ENCODE measurements at regions not wholly inside any gene's neighbourhood (a gene's known extent, or its start where the extent isn't known, plus 50 kb on each side); places are given as distances from the start of the nearest gene placed in this dataset.

DNA sequence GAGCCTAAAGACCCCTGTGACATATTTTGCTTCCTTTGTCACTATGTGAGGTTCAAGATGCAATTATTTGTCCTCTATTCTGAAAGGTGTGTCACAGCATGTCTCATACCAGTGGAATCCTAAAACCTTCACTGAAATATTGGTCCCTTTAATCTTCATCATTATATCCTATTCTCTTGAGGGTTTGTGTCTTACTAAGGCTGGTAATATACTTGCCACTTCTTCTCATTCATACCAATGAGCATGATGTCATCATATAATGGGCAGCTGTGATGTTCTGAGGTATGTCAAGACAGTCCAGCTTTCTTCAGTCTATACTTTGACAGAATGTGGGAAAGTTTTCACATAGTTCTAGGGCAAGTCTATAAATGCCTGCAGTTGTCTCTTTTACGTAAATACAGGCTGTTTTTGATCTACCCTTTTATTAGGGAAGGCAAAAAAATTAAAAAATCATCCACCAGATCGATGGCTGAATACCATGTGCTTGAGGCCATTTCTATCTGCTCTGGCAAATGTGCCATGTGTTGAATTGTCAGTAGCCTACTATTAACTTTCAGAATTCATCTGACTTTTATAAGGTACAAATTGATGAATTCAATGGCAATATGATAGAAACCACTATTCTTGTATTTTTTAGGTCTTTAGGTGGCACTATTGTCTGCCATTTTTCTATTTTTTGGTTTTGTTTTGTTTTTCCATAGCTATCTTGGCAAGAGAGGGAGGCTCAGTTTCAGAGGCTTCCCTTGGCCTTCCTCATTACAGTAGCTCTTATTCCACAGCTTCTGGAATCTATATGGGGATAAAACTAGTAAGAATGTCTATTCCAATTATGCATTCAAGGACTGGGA, 209.0 kb downstream of the PPARGC1A start:
- Histone ChIP-seq H3K9me3 (ENCODE audit: control insufficient read depth in 5 of 5, low read length in 5 of 5) (no peaks in the 10 kb centered on the region), H3K4me1 (ENCODE audit: control insufficient read depth in 5 of 5, insufficient read depth in 5 of 5, low read length in 5 of 5) (no peaks in the 10 kb centered on the region), H3K9ac (ENCODE audit: low read length in 5 of 5) (no peak overlapping the region), H3K27ac (ENCODE audit: low read depth, low read length) (no peak overlapping the region), H3K27me3 (ENCODE audit: control insufficient read depth in 5 of 5, insufficient read depth in 4 of 5, low read length in 5 of 5) (no peaks in the 10 kb centered on the region), H3K36me3 (ENCODE audit: control insufficient read depth in 5 of 5, insufficient read depth in 5 of 5, low read length in 5 of 5) (no peaks in the 10 kb centered on the region), H3K4me3 (ENCODE audit: low read depth in 1 of 5, low read length in 5 of 5) (no peak overlapping the region)

DNA sequence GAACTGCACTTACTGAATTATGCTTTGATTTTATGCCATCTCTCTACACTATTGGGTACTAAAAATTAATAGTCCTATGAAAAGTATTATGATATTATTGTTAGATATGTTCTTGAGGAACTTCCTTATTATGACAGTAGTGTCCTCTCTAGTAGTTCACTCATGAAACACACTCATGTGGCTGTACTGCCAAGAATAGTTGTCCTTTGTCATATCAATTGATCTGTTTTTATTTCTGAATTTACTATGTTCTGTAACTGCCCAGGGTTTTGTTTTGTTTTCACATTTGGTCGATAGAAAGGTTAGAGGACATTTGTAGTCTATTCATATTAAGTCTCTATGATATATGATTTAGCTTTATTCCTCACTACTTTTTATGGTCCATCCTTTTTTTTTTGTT, 215.2 kb downstream of the PPARGC1A start:
- Histone ChIP-seq H3K9me3 (ENCODE audit: control insufficient read depth in 5 of 5, low read length in 5 of 5) (no peaks in the 10 kb centered on the region), H3K36me3 (ENCODE audit: control insufficient read depth in 5 of 5, insufficient read depth in 5 of 5, low read length in 5 of 5) (no peaks in the 10 kb centered on the region), H3K27me3 (ENCODE audit: control insufficient read depth in 5 of 5, insufficient read depth in 4 of 5, low read length in 5 of 5) (no peaks in the 10 kb centered on the region), H3K4me1 (ENCODE audit: control insufficient read depth in 5 of 5, insufficient read depth in 5 of 5, low read length in 5 of 5) (no peaks in the 10 kb centered on the region), H3K9ac (ENCODE audit: low read length in 5 of 5) (no peak overlapping the region), H3K27ac (ENCODE audit: low read depth, low read length) (no peak overlapping the region), H3K4me3 (ENCODE audit: low read depth in 1 of 5, low read length in 5 of 5) (no peak overlapping the region)

DNA sequence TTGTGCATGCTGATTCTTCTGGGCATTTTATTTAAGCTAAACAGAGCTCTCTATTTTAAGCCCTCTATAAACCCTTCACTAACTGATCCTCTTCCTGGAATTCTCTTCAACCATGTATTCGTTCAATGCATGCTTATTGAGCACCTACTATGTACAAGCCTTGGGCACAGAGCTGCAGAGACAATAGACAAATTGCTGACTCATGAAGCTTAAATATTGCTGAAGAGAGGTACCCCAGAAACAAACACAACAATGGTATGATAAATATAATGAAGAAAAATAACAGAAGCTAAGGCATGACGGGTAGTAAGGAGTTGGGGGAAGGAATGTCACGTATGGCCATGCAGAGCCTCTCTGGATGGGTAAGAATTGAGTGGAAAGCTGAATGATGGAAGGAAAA, 222.2 kb downstream of the PPARGC1A start:
- Histone ChIP-seq H3K4me1 (ENCODE audit: control insufficient read depth in 5 of 5, insufficient read depth in 5 of 5, low read length in 5 of 5) (no peaks in the 10 kb centered on the region), H3K27me3 (ENCODE audit: control insufficient read depth in 5 of 5, insufficient read depth in 4 of 5, low read length in 5 of 5) (no peaks in the 10 kb centered on the region), H3K9ac (ENCODE audit: low read length in 5 of 5) (no peak overlapping the region), H3K4me3 (ENCODE audit: low read depth in 1 of 5, low read length in 5 of 5) (no peak overlapping the region), H3K9me3 (ENCODE audit: control insufficient read depth in 5 of 5, low read length in 5 of 5) (peaks cover 0 to 3% (median 0%) of the 10 kb centered on the region in 5 donors), H3K36me3 (ENCODE audit: control insufficient read depth in 5 of 5, insufficient read depth in 5 of 5, low read length in 5 of 5) (no peaks in the 10 kb centered on the region), H3K27ac (ENCODE audit: low read depth, low read length) (no peak overlapping the region)

DNA sequence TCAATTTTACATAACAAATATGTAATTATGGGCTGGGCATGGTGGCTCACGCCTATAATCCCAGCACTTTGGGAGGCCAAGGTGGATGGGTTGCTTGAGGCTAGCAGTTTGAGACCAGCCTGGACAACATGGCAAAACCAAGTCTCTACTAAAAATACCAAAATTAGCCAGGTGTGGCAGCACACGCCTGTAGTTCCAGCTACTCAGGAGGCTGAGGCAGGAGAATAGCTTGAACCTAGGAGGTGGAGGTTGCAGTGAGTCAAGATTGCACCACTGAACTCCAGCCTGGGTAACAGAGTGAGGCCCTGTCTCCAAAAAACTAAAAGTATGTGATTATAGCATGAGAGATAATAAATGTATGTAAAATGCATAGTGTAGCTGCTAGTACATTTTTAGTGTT, 229.0 kb downstream of the PPARGC1A start:
- no peak overlapping the region for H3K27ac ChIP-seq (ENCODE audit: low read depth, low read length)
- H3K4me3 ChIP-seq (ENCODE audit: low read depth in 1 of 5, low read length in 5 of 5), result no peak overlapping the region
- no peaks in the 10 kb centered on the region for H3K36me3 ChIP-seq (ENCODE audit: control insufficient read depth in 5 of 5, insufficient read depth in 5 of 5, low read length in 5 of 5)
- H3K9me3 ChIP-seq (ENCODE audit: control insufficient read depth in 5 of 5, low read length in 5 of 5), result peaks cover 0 to 3% (median 0%) of the 10 kb centered on the region in 5 donors
- no peaks in the 10 kb centered on the region for H3K4me1 ChIP-seq (ENCODE audit: control insufficient read depth in 5 of 5, insufficient read depth in 5 of 5, low read length in 5 of 5)
- H3K9ac ChIP-seq (ENCODE audit: low read length in 5 of 5), result no peak overlapping the region
- no peaks in the 10 kb centered on the region for H3K27me3 ChIP-seq (ENCODE audit: control insufficient read depth in 5 of 5, insufficient read depth in 4 of 5, low read length in 5 of 5)

DNA sequence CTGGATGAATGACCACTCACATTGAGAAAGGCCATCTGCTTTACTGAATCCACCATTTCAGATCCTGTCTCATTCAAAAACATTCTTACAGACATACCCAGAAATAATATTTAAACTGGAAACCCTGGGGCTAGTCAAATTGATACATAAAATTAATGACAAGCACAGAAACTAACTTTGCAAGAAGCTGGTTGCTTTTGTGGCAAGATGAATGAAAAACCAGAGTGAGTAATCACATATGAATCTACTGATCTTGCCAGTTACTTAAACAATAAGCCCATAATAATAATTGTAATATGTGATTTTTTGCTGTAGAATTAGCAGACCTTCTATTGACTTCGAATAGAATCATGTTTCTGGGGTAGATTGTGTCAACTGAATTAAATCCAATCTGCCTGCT, 235.1 kb downstream of the PPARGC1A start:
- Histone ChIP-seq H3K9me3 (ENCODE audit: control insufficient read depth in 5 of 5, low read length in 5 of 5) (peaks cover 0 to 10% (median 3%) of the 10 kb centered on the region in 5 donors), H3K4me1 (ENCODE audit: control insufficient read depth in 5 of 5, insufficient read depth in 5 of 5, low read length in 5 of 5) (no peaks in the 10 kb centered on the region), H3K36me3 (ENCODE audit: control insufficient read depth in 5 of 5, insufficient read depth in 5 of 5, low read length in 5 of 5) (no peaks in the 10 kb centered on the region), H3K27me3 (ENCODE audit: control insufficient read depth in 5 of 5, insufficient read depth in 4 of 5, low read length in 5 of 5) (no peaks in the 10 kb centered on the region), H3K9ac (ENCODE audit: low read length in 5 of 5) (no peak overlapping the region), H3K4me3 (ENCODE audit: low read depth in 1 of 5, low read length in 5 of 5) (no peak overlapping the region), H3K27ac (ENCODE audit: low read depth, low read length) (no peak overlapping the region)

DNA sequence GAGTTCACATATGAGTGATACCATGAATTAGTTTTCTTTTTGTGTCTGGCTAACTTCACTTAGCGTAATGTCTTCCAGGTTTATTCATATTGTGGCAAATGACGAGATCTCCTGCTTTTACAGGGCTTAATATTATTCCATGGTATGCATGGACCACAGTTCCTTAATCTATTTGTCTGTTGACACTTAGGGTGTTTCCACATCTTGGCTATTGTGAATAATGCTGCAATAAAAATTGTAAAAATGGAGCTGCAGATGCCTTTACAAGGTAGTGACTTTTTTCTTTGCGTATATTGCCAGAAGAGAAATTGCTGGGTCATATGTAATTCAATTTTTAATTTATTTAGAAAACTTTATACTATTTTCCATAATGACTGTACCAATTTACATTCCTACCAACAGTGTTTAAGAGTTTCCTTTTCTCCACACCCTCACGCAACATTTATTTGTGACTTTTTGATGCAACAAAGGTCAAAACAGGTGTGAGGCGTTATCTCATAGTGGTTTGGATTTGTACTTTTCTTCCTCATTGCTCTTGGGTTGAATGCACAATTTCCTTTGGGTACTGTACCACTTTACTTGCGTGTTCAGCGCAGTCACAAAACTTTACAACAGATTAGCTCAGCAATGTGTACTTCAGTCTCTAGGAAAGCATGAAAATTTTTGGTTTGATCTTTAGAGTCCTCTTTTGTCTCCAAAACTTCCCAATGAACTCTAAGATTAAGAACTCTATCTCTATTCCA, 240.8 kb downstream of the PPARGC1A start:
- no peaks in the 10 kb centered on the region for H3K9me3 ChIP-seq (ENCODE audit: control insufficient read depth in 5 of 5, low read length in 5 of 5)
- no peak overlapping the region for H3K27ac ChIP-seq (ENCODE audit: low read depth, low read length)
- H3K27me3 ChIP-seq (ENCODE audit: control insufficient read depth in 5 of 5, insufficient read depth in 4 of 5, low read length in 5 of 5), result no peaks in the 10 kb centered on the region
- no peak overlapping the region for H3K4me3 ChIP-seq (ENCODE audit: low read depth in 1 of 5, low read length in 5 of 5)
- H3K4me1 ChIP-seq (ENCODE audit: control insufficient read depth in 5 of 5, insufficient read depth in 5 of 5, low read length in 5 of 5), result no peaks in the 10 kb centered on the region
- H3K36me3 ChIP-seq (ENCODE audit: control insufficient read depth in 5 of 5, insufficient read depth in 5 of 5, low read length in 5 of 5), result no peaks in the 10 kb centered on the region
- H3K9ac ChIP-seq (ENCODE audit: low read length in 5 of 5), result no peak overlapping the region

DNA sequence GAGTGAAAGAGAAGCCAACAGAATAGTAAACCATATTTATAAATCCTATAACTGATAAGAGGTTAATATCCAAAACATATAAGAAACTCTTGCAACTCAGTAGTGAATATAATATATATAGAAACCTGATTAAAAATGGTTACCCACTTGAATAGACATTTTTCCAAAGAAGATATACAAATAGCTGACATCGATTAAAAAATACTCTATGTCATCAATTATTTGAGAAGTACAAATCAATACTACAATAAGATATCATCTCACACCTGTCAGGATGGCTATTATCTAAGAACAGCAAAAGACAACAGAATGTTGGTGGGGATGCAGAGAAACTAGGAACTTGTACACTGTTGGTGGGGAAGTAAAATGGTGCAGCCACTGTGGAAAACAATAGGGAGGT, 254.4 kb downstream of the PPARGC1A start:
- H3K27me3 ChIP-seq (ENCODE audit: control insufficient read depth in 5 of 5, insufficient read depth in 4 of 5, low read length in 5 of 5), result no peaks in the 10 kb centered on the region

DNA sequence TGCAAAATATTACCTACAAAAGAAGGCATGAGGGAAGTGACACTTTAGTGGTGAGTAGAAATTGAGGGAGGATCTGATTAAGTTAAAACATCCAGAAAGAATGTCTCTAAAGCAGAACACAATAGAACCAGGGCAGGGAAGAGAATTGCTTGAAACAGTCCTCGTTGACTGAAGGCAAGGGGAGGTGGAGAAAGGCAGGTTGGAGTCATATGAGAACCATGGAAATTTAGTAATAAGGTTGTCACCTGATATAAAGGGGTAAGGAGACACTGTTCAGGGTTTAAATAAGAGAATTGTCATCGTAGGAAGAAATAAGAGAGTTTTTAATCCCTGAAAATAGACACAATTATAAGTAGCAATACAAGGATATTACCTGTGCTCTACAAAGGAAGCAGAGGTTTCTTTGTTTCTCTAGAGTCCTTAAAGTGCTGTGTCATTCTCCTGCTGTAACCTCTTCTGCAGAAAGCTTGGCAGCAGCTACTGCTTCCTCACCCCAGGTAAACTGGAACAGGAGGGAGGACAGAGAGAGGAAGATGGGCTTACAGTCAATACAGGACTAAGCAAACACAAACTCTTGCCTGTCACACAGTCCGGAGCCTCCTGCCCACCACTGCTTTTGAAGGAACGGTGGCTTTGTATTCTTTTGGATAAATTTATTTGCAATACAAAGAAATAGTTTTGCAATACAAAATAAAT, 258.4 kb downstream of the PPARGC1A start:
- no peaks in the 10 kb centered on the region for H3K36me3 ChIP-seq (ENCODE audit: control insufficient read depth in 5 of 5, insufficient read depth in 5 of 5, low read length in 5 of 5)
- H3K4me1 ChIP-seq (ENCODE audit: control insufficient read depth in 5 of 5, insufficient read depth in 5 of 5, low read length in 5 of 5), result no peaks in the 10 kb centered on the region
- no peak overlapping the region for H3K27ac ChIP-seq (ENCODE audit: low read depth, low read length)
- no peak overlapping the region for H3K9ac ChIP-seq (ENCODE audit: low read length in 5 of 5)
- H3K9me3 ChIP-seq (ENCODE audit: control insufficient read depth in 5 of 5, low read length in 5 of 5), result peaks cover 0 to 4% (median 0%) of the 10 kb centered on the region in 5 donors
- H3K4me3 ChIP-seq (ENCODE audit: low read depth in 1 of 5, low read length in 5 of 5), result no peak overlapping the region
- no peaks in the 10 kb centered on the region for H3K27me3 ChIP-seq (ENCODE audit: control insufficient read depth in 5 of 5, insufficient read depth in 4 of 5, low read length in 5 of 5)

More for the DNA sequence above, 254.4 kb downstream of the PPARGC1A start:
- Histone ChIP-seq H3K4me1 (ENCODE audit: control insufficient read depth in 5 of 5, insufficient read depth in 5 of 5, low read length in 5 of 5) (no peaks in the 10 kb centered on the region), H3K27ac (ENCODE audit: low read depth, low read length) (no peak overlapping the region), H3K4me3 (ENCODE audit: low read depth in 1 of 5, low read length in 5 of 5) (no peak overlapping the region), H3K9me3 (ENCODE audit: control insufficient read depth in 5 of 5, low read length in 5 of 5) (peaks cover 0 to 4% (median 0%) of the 10 kb centered on the region in 5 donors), H3K9ac (ENCODE audit: low read length in 5 of 5) (no peak overlapping the region), H3K36me3 (ENCODE audit: control insufficient read depth in 5 of 5, insufficient read depth in 5 of 5, low read length in 5 of 5) (no peaks in the 10 kb centered on the region)

DNA sequence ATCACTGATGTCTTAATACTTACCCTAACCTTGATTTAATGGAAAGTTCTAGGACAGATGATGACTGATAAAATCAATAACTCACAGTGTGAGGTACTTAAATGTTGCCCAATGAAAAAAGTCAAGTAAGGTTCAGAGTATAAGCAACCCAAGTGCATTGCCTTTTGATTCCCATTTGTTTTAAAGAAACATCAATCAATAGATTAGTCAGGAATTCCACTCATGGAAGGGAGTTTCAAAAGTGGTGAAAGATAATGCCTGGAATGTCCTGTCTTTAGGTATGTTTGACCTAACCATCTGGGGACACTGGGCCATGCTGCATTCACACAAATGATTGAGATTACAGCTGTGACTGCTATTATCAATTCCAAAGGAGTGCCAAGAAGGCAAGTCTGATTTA, 259.7 kb downstream of the PPARGC1A start:
- Histone ChIP-seq H3K36me3 (ENCODE audit: control insufficient read depth in 5 of 5, insufficient read depth in 5 of 5, low read length in 5 of 5) (no peaks in the 10 kb centered on the region), H3K27me3 (ENCODE audit: control insufficient read depth in 5 of 5, insufficient read depth in 4 of 5, low read length in 5 of 5) (no peaks in the 10 kb centered on the region), H3K4me3 (ENCODE audit: low read depth in 1 of 5, low read length in 5 of 5) (no peak overlapping the region), H3K27ac (ENCODE audit: low read depth, low read length) (no peak overlapping the region), H3K4me1 (ENCODE audit: control insufficient read depth in 5 of 5, insufficient read depth in 5 of 5, low read length in 5 of 5) (no peaks in the 10 kb centered on the region), H3K9ac (ENCODE audit: low read length in 5 of 5) (no peak overlapping the region), H3K9me3 (ENCODE audit: control insufficient read depth in 5 of 5, low read length in 5 of 5) (peaks cover 0 to 6% (median 0%) of the 10 kb centered on the region in 5 donors)

DNA sequence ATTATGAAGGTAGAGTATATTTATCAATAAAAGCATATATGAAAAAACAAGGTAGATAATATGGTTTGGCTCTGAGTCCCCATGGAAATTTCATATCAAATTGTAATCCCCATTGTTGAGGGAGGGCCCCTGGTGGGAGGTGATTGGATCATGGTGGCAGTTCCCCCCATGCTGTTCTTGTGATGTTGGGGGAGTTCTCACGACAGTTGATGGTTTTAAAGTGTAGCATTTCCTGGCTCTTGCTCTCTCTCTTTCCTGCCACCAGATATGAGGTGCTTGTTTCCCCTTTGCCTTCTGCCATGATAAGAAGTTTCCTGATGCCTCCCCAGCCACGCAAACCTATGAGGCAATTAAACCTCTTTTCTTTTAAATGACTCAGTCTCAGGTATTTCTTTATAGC, 260.4 kb downstream of the PPARGC1A start:
- no peaks in the 10 kb centered on the region for H3K4me1 ChIP-seq (ENCODE audit: control insufficient read depth in 5 of 5, insufficient read depth in 5 of 5, low read length in 5 of 5)
- H3K27me3 ChIP-seq (ENCODE audit: control insufficient read depth in 5 of 5, insufficient read depth in 4 of 5, low read length in 5 of 5), result no peaks in the 10 kb centered on the region
- H3K27ac ChIP-seq (ENCODE audit: low read depth, low read length), result no peak overlapping the region
- no peaks in the 10 kb centered on the region for H3K36me3 ChIP-seq (ENCODE audit: control insufficient read depth in 5 of 5, insufficient read depth in 5 of 5, low read length in 5 of 5)
- H3K9ac ChIP-seq (ENCODE audit: low read length in 5 of 5), result no peak overlapping the region
- no peak overlapping the region for H3K4me3 ChIP-seq (ENCODE audit: low read depth in 1 of 5, low read length in 5 of 5)
- H3K9me3 ChIP-seq (ENCODE audit: control insufficient read depth in 5 of 5, low read length in 5 of 5), result peaks cover 0 to 11% (median 0%) of the 10 kb centered on the region in 5 donors
